ENCODE measurements at regions not wholly inside any gene's neighbourhood (a gene's known extent, or its start where the extent isn't known, plus 50 kb on each side); places are given as distances from the start of the nearest gene placed in this dataset.

DNA sequence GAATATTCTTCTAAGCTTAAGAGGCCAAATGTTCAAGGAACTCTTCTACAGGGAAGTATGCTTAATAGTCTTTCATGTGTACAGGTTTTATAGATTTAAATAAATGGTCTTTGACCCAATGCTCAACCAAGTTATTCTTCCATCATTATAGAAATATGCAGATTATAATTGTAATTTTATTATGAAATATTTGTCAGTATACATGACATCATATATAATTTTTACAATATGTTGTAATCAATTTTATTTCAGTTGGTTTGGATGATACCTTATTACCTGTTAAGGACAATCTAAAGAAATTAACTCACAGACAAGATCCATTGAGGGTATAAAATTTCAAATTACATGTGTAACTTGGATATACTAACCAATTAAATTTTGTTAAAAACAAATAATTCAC is 1278.3 kb downstream of the SLC16A7 start:
- no peak for TF ChIP-seq POLR2A (IDR thresholded peaks at IDR 0.05)
- TF ChIP-seq CTCF (IDR thresholded peaks at IDR 0.05), result no peak
- TF ChIP-seq POLR2AphosphoS5 (IDR thresholded peaks at IDR 0.05), result no peak
